Psoas muscle (tissue), 7 donors: ENCODE measurements at regions not wholly inside any gene's neighbourhood (a gene's known extent, or its start where the extent isn't known, plus 50 kb on each side); places are given as distances from the start of the nearest gene placed in this dataset.

Experiments
- ATAC-seq, 4 donors: fragments of 200-7000 bp; cut with Tn5 transposase; one replicate each; pipeline ENCODE4 v1.9.1; 2020; ENCODE audit warnings: moderate library complexity in 3 of 4, mild to moderate bottlenecking in 2 of 4
- DNase-seq, 2 donors: peaks; one replicate each; pipeline ENCODE4 v3.0.0-alpha.2; 2020
- H3K27ac ChIP-seq: fragments of 200-600 bp; one replicate; pipeline ENCODE4 v1.8.0; 2022
- H3K27me3 ChIP-seq, 3 donors: fragments of 200-600 bp in 1 of 3; one replicate each; pipeline versions ENCODE4 v1.6.1 to v1.8.0; 2013 to 2022; ENCODE audit warnings: low read length in 2 of 3, mild to moderate bottlenecking in 2 of 3, moderate library complexity in 1 of 3; ENCODE audit not compliant: insufficient read depth in 3 of 3
- H3K36me3 ChIP-seq, 2 donors: fragments of 200-600 bp in 1 of 2; one replicate each; pipeline versions ENCODE4 v1.6.1 to v1.8.0; 2013 to 2022; ENCODE audit warnings: low read depth in 1 of 2, mild to moderate bottlenecking in 1 of 2, moderate library complexity in 1 of 2; ENCODE audit not compliant: insufficient read depth in 1 of 2
- H3K4me1 ChIP-seq: fragments of 200-600 bp; one replicate; pipeline ENCODE4 v1.8.0; 2022
- H3K4me3 ChIP-seq: fragments of 200-600 bp; one replicate; pipeline ENCODE4 v1.8.0; 2022; ENCODE audit warnings: mild to moderate bottlenecking
- H3K9me3 ChIP-seq: fragments of 200-600 bp; one replicate; pipeline ENCODE4 v1.8.0; 2022
- WGBS, 3 donors: extraction: QIAGEN DNeasy Blood & Tissue Kit; methylation state at CpG; one replicate each; pipeline versions ENCODE4 v1.1.6 to v1.1.7; 2013; 5-methylcytosine and 5-hydroxymethylcytosine counted together
- intact Hi-C, 2 donors: fragments of 100-400 bp; cut with DNase I; formaldehyde crosslinking; loops; one replicate each; pipeline versions ENCODE4 v1.11.0 to v1.14.2; 2022
- TF ChIP-seq, protein P1 (sequence below): fragments of 200-600 bp; IDR thresholded peaks from one replicate; pipeline ENCODE4 v1.8.0; 2022; ENCODE audit warnings: antibody characterized with exemption
- donor health status: healthy with polysubstance abuse.
- donor health status: DM: no; HTN: no; CAD: no; lungs with moderate emphysema.
- donor health status: Bipolar disorder and iron deficiency.
- donor health status: healthy.
- donor health status: DM: yes; HTN: yes; CAD: no.
- donor health status: DM: no; HTN: no; CAD: no.
- donor health status: DM: yes; HTN: yes; CAD: no.

DNA sequence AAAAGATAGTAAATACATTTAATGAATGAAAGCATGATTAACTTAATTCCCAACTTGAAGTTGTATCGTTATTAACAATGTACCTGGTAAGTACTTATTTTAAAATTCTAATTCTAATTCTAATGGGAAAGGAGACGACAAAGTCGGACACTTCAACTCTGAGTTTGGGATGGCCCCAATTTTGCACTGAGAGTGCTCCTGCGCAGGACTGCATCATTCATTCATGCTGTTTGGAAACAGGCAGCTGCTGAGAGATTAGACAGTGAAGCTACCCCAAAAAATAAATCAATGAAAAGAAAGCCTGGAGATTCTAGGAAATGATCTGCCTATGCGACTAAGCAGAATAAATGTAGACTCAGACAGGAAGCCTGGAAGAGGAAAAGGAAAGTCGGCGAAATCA is 141.7 kb upstream of the VKORC1L1 start:
- intact Hi-C loops: no loop called here

DNA sequence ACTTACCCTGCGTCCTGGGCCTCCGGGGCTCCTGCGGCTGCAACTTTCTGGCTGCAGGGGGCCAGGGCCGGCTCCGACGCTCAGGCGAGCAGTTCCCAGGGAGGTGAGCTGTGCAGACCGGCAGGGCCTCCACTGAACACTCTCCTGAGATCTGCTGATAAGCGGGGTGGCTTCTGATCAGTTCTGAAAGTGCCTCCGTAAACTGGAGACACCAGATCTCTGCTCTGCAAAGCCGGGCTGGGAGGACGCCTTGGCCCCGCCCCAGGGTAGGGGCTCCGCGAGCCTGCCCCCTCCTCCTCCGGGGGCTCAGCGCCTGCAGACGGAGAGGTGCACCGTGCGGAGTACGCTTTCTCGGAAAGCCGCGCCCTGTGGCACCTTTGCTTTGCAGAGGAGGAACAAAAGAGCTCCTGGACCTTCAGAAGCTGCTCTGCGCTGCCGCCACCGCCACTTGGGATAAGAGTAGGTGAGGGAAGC is 141.3 kb upstream of the VKORC1L1 start:
- DNase-seq: no peak
- no peak overlapping the region for H3K4me3 ChIP-seq
- intact Hi-C loops: no loop called here
- 33 to 53% (median 40%) methylated on average over 25 to 27 of the region's 27 CpGs for WGBS, 3 donors
- no peaks in the 10 kb centered on the region for H3K9me3 ChIP-seq
- no peaks in the 10 kb centered on the region for H3K4me1 ChIP-seq
- TF ChIP-seq, protein P1, sequence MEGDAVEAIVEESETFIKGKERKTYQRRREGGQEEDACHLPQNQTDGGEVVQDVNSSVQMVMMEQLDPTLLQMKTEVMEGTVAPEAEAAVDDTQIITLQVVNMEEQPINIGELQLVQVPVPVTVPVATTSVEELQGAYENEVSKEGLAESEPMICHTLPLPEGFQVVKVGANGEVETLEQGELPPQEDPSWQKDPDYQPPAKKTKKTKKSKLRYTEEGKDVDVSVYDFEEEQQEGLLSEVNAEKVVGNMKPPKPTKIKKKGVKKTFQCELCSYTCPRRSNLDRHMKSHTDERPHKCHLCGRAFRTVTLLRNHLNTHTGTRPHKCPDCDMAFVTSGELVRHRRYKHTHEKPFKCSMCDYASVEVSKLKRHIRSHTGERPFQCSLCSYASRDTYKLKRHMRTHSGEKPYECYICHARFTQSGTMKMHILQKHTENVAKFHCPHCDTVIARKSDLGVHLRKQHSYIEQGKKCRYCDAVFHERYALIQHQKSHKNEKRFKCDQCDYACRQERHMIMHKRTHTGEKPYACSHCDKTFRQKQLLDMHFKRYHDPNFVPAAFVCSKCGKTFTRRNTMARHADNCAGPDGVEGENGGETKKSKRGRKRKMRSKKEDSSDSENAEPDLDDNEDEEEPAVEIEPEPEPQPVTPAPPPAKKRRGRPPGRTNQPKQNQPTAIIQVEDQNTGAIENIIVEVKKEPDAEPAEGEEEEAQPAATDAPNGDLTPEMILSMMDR: no peak
- peaks cover 0 to 2% of the 10 kb centered on the region in 2 donors for H3K36me3 ChIP-seq
- no peaks in the 10 kb centered on the region for H3K27me3 ChIP-seq
- ATAC-seq: no peak
- no peak overlapping the region for H3K27ac ChIP-seq

More for the DNA sequence above, 141.7 kb upstream of the VKORC1L1 start:
- ATAC-seq: no peak
- 72 to 74% (median 74%) methylated on average over 7 of the region's 7 CpGs for WGBS, 3 donors
- H3K27ac ChIP-seq: no peak overlapping the region
- TF ChIP-seq, protein P1: no peak
- H3K4me3 ChIP-seq: no peak overlapping the region
- DNase-seq: no peak
- no peaks in the 10 kb centered on the region for H3K27me3 ChIP-seq
- no peaks in the 10 kb centered on the region for H3K9me3 ChIP-seq
- peaks cover 0 to 6% of the 10 kb centered on the region in 2 donors for H3K36me3 ChIP-seq
- no peaks in the 10 kb centered on the region for H3K4me1 ChIP-seq

DNA sequence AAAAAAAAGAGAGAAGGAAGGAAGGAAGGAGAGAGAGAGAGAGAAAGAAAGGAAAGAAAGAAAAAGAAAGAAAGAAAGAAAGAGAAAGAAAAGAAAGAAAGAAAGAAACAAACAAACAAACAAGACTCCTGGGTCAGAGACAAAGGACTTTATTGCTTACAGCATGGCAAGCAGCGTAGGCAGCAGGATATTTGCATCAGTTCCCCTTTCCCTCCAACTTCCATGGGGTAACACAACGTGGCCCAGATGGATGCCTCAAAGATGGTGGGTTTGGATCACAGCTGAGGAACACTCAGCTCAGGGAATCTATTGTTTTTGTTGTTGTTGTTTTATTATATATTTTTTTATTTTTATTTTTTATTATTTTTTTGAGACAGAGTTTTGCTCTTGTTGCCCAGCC is 128.5 kb upstream of the VKORC1L1 start:
- H3K9me3 ChIP-seq: no peaks in the 10 kb centered on the region
- intact Hi-C loops: no loop called here
- DNase-seq: no peak
- no peak overlapping the region for H3K27ac ChIP-seq
- no peak overlapping the region for H3K4me3 ChIP-seq
- 84 to 89% (median 85%) methylated on average over 2 of the region's 2 CpGs for WGBS, 3 donors
- H3K27me3 ChIP-seq: no peaks in the 10 kb centered on the region
- TF ChIP-seq, protein P1: no peak
- H3K4me1 ChIP-seq: no peaks in the 10 kb centered on the region
- peaks cover 0 to under 1% of the 10 kb centered on the region in 2 donors for H3K36me3 ChIP-seq
- no peak for ATAC-seq

- WGBS, 3 donors: 62 to 78% (median 77%) methylated on average over 3 of the region's 3 CpGs
- H3K4me1 ChIP-seq: peaks cover 6% of the 10 kb centered on the region
- DNase-seq (no peak), ATAC-seq (no peak)
- no peaks in the 10 kb centered on the region for H3K9me3 ChIP-seq
- H3K36me3 ChIP-seq: no peaks in the 10 kb centered on the region
- H3K4me3 ChIP-seq: no peak overlapping the region
- intact Hi-C loops: no loop called here
- H3K27me3 ChIP-seq: no peaks in the 10 kb centered on the region
- TF ChIP-seq, protein P1: no peak
- H3K27ac ChIP-seq: no peak overlapping the region
These were observed 126.5 kb upstream of the VKORC1L1 start for GRCh38 chr7:65746398-65746669.

DNA sequence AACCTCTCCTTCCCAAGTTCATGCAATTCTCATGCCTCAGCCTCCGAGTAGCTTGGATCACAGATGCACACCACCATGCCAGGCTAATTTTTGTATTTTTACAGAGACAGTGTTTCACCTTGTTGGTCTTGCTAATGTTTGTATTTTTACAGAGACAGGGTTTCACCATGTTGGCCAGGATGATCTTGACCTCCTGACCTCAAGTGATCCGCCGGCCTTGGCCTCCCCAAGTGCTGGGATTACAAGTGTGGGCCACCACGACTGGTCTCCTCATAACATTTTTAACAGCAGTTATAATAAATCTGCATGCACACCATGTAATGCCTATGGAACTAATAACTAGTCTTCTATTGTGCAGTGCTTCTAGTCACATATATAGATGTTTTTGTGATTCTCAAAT is 123.8 kb upstream of the VKORC1L1 start:
- Histone ChIP-seq H3K4me1 (peaks cover 13% of the 10 kb centered on the region), H3K27me3 (no peaks in the 10 kb centered on the region), H3K4me3 (no peak overlapping the region), H3K27ac (no peak overlapping the region), H3K9me3 (no peaks in the 10 kb centered on the region), H3K36me3 (peaks cover 0 to 12% of the 10 kb centered on the region in 2 donors)
- no peak for DNase-seq
- intact Hi-C loops: no loop called here
- ATAC-seq: no peak
- TF ChIP-seq, protein P1: no peak
- 89 to 95% (median 91%) methylated on average over 4 of the region's 4 CpGs for WGBS, 3 donors
